Mesenteric fat pad (tissue), 1 donor: ENCODE measurements at regions not wholly inside any gene's neighbourhood (a gene's known extent, or its start where the extent isn't known, plus 50 kb on each side); places are given as distances from the start of the nearest gene placed in this dataset.
"Not testable (repeated sequence)": the region's sequence is repeated elsewhere in the genome, so short reads cannot be mapped to it uniquely, and the experiment has no call there.

Source experiments
- DNase-seq: peaks from one replicate; pipeline ENCODE4 v3.0.0-alpha.2; 2020; ENCODE audit warnings: low spot score
- donor health status: DM: yes; HTN: yes; CAD: no.

GRCh38 chr3:13139471-13140065 is 66.3 kb upstream of the IQSEC1 start:
- DNase-seq: no peak

GRCh38 chr3:13138833-13139145 is 65.6 kb upstream of the IQSEC1 start:
- peak; percentile 49 for DNase-seq

DNA sequence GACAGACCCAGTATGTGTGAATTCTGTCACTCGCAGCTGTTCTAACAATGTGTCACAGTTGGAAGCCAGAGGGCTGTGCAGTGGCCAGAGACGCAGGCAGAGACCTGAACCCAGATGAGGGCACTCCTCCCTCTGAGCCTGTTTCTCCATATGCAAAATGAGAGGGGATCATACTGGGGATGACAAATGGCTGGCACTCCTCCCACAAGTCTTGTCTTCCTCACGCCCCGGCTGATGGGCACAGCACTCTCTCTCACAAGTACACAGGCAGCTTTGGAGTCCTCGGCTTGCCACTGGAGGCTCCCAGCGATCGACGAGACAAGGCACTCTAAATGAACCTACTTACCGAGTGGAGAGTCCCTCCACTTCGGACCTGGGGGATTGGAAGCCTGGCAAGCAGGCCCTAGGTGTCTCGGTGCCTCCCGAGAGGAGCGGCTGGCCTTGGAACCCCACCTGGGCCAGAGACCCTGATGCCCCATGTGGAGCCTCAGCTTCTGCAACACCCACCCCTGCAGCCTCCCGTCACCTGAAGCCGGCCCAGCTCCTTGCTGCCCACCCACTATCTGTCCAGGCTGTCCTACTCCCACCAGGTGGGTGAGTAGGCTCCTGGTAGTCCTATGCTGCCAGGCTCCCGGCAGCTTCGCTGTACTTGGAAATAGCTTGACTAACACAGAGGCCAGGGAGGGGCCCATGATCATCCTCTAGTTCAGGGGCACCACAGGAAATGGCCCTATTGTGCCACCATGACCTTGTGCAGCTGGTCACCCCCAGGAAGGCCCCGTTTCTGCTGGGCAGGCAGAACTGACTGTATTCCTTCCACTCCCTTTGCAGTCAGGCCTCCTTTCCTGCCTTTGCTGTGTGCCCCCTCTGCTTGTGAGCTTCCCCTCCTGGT is 65.0 kb upstream of the IQSEC1 start:
- DNase-seq: peak; percentile 76

DNA sequence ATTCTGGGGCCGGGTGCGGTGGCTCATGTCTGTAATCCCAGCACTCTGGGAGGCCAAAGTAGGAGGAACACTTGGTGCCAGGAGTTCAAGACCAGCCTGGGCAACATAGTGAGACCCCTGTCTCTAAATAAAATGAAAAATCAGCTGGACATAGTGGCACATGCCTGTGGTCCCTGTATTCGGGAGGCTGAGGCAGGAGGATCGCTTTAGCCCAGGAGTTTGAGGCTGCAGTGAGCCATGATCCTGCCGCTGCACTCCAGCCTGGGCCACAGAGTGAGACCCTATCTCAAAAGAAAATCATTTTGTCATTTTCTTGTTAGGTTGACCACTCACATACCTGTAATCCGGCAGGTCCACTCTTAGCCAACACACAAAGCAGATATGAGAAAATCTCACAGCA is 63.6 kb upstream of the IQSEC1 start:
- not testable (repeated sequence) for DNase-seq

GRCh38 chr3:13136426-13136825 is 63.2 kb upstream of the IQSEC1 start:
- peak; percentile 60 for DNase-seq

- peak; percentile 72 for DNase-seq
Measured at GRCh38 chr3:13135811-13136321, 62.6 kb upstream of the IQSEC1 start.

- peak; percentile 81 for DNase-seq
Measured at GRCh38 chr3:13135251-13135810, 62.1 kb upstream of the IQSEC1 start.

DNA sequence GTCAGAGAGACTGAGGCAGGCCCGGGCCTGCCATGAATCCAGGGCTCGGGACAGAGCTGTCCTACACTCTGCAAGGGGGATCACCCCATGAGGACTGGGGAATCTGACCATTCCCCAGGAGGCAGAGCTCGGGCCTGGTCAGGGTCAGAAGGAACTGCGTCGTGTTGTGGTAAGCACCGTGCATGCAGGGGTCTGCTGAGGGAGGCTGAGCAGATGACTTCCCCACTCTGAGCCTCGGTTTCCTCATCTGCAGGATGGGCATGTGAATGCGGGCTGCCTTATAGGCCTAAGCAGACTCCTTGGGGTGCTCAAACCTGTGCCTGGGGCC is 61.6 kb upstream of the IQSEC1 start:
- DNase-seq: peak; percentile 43

DNA sequence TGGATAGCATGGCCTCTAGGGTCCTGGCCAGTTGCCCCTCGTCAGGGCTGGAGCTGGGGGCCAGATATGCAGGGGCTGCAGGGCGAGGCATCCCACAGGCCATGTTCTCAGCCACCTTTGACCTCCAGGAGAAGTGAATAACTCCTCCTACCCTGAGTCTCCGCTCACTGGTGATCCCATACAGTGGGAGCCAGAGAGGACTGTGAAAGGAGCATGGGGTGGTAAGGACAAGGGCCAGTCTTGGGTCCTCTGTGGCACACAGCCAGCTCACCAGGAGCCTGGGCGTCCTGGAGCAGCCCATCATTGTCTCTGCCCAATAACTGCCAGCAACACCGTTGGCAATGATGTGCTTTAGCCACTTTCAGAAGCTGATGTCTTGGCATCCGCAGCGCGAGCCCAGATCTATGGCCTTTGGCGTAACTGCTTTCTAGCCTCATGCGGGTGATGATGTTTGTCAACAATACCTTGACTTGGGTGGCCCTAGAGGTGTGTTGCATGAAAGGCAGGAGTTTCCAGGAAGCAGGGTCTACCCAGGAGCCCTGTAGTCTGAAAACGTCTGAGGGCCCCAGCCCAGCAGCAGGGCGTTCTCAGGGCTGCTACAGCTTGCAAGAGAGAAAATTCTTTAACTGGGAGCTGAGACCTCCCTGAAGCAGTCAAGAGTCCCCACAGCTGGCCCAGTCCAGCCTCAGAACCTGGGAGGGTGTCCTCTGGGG is 61.1 kb upstream of the IQSEC1 start:
- DNase-seq: peak; percentile 71

DNA sequence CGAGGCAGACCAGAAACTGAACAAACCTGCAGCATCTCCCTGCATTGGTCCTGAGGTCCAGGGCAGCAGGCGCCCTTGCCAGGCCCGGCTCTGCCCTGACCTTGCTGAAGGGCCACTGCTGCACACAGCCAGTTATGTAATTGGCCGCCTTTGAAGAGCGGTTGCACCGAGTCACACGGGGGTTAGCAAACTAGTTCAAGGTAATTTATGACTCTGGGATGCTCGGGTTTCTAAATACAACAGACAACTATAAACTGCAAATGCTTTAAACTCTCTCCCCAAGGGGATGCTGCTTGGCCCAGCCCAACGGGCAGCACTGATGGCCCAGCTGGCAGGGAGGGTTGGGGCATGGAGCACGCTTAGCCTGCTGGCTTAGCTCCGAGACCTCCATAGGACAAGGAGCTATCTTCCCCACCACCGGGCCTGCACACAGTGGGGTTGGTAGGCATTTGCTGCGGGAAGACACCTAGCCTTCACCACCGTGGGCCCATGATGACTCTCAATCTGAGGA is 60.3 kb upstream of the IQSEC1 start:
- peak; percentile 53 for DNase-seq

GRCh38 chr3:13132731-13133410 is 59.6 kb upstream of the IQSEC1 start:
- peak; percentile 67 for DNase-seq

- no peak for DNase-seq
Measured at GRCh38 chr3:13132281-13132680, 59.1 kb upstream of the IQSEC1 start.

- no peak for DNase-seq
Measured at GRCh38 chr3:13130464-13131193, 57.4 kb upstream of the IQSEC1 start.

DNA sequence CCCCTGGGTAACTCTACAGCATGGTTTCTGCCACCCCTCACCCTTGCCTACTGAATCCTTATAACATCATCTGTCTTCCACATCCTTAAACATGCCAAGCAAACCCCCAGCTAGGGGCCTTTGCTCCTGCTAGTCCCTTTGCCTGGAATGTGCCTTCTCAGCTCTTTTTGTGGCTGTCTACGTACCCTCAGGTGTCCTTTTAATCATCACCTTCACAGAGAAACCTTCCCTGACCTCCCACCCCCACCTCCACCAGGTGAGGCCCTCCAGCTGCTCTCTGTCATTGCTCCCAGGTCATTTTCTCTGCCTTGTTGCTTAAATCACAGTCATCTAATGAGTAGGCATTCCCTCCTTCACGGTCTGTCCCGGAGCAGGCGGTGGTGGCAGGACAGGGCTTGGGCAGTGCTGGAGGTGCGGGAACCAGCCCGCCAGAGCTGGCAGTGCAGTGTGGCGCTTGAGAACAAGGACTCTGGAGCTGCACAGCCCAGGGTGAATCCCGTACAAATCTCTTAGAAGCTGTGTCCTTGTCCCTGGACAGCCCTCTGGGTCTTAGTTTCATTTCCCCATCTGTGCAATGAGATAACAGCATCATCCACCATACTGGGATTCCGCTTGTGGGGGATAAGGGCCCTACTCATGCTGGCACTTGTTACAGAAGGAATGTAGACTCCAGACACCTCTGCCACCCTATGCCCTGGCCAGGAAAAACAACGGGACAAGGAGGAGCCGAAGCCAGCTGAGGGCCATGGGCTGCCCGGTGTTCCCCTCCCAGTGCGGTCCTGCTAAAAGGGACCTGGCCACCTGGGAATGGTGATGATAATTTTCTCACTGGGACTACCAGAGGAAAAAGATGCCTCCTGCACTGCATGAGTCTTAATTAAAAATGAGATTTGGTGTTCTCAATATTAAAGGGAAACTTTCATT is 52.1 kb upstream of the IQSEC1 start:
- DNase-seq: no peak

GRCh38 chr3:13124631-13125030 is 51.4 kb upstream of the IQSEC1 start:
- no peak for DNase-seq

GRCh38 chr3:13123765-13124164 is 50.5 kb upstream of the IQSEC1 start:
- DNase-seq: no peak

DNA sequence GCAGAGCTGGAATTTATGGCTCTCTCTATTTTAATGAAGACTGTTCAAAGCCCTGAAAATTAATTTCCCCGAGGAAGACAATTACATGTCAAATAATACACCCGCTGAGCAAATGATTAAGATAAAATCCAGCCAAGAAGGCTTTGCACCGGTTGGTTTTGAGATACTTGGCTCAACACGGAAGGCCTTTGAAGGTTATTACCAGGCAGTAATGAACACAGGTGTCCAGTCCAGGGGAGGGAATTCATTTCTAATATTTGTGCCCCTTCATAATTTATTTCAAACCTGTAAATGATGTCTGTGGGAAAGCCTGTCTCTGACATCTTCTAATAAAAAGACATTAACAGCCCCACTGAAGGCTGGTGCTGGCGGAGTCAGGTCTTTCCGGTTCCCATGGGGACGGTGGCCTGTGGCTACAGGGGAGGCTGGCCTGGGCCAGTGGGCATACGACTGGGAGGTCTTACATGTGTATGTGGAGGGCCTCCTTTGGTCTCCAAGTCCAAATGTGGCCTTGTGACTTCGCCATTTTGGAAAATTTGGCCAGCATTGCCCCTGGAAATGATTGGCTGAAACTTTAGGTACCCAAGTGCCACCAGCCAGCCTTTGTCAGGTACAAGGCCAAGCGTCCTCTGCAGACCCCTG is 49.9 kb upstream of the IQSEC1 start:
- no peak for DNase-seq
